HL-60 (cell line): ENCODE measurements at regions not wholly inside any gene's neighbourhood (a gene's known extent, or its start where the extent isn't known, plus 50 kb on each side); places are given as distances from the start of the nearest gene placed in this dataset.

Source experiments
- CTCF ChIP-seq: IDR thresholded peaks from one replicate; pipeline ENCODE4 v1.5.1; 2011; ENCODE audit warnings: low read length, control low read depth, inconsistent platforms; ENCODE audit not compliant: insufficient read depth
- GABPA ChIP-seq: IDR thresholded peaks from 2 replicates; pipeline ENCODE4 v1.6.1; 2012; ENCODE audit warnings: low read depth
- POLR2AphosphoS5 ChIP-seq: IDR thresholded peaks from 2 replicates; pipeline ENCODE4 v1.6.1; 2012; ENCODE audit warnings: low read depth
- REST ChIP-seq: IDR thresholded peaks from 2 replicates; pipeline ENCODE4 v1.6.1; 2012; ENCODE audit warnings: low read depth; ENCODE audit not compliant: insufficient replicate concordance

- no peak for TF ChIP-seq CTCF
- no peak for TF ChIP-seq GABPA
- no peak for TF ChIP-seq POLR2AphosphoS5
- no peak for TF ChIP-seq REST
These were observed 201.7 kb upstream of the ZNF618 start for GRCh38 chr9:113674436-113674835.
